Activated effector memory CD4-positive, alpha-beta T cell treated with anti-CD3 and anti-CD28 coated beads, Interleukin-2, amount 50 U/mL, for 16 hours (primary cell): ENCODE measurements at regions not wholly inside any gene's neighbourhood (a gene's known extent, or its start where the extent isn't known, plus 50 kb on each side); places are given as distances from the start of the nearest gene placed in this dataset.
"Not testable (repeated sequence)": the region's sequence is repeated elsewhere in the genome, so short reads cannot be mapped to it uniquely, and the experiment has no call there.

Experiments
- DNase-seq: peaks from one replicate; pipeline ENCODE4 v3.0.0-alpha.2; 2020

GRCh38 chr12:91640021-91640420 lies 457.4 kb upstream of the DCN start:
- no peak for DNase-seq

- DNase-seq = no peak
These were observed 456.7 kb upstream of the DCN start for GRCh38 chr12:91639327-91639726.

- DNase-seq = no peak
These were observed 455.4 kb upstream of the DCN start for GRCh38 chr12:91637789-91638624.

GRCh38 chr12:91636721-91637120 lies 454.1 kb upstream of the DCN start:
- no peak for DNase-seq

GRCh38 chr12:91634386-91634713 lies 451.7 kb upstream of the DCN start:
- DNase-seq = not testable (repeated sequence)

- no peak for DNase-seq
These were observed 451.2 kb upstream of the DCN start for GRCh38 chr12:91633734-91634357.

GRCh38 chr12:91633206-91633605 lies 450.6 kb upstream of the DCN start:
- DNase-seq = no peak

GRCh38 chr12:91632042-91632786 lies 449.6 kb upstream of the DCN start:
- DNase-seq = no peak

- DNase-seq = no peak
These were observed 448.1 kb upstream of the DCN start for GRCh38 chr12:91630596-91631293.

GRCh38 chr12:91630083-91630482 lies 447.5 kb upstream of the DCN start:
- no peak for DNase-seq

GRCh38 chr12:91629440-91629839 lies 446.8 kb upstream of the DCN start:
- DNase-seq = no peak

GRCh38 chr12:91628656-91629055 lies 446.0 kb upstream of the DCN start:
- DNase-seq = no peak

GRCh38 chr12:91627225-91627624 lies 444.6 kb upstream of the DCN start:
- no peak for DNase-seq

- no peak for DNase-seq
These were observed 440.4 kb upstream of the DCN start for GRCh38 chr12:91622981-91623380.

- DNase-seq = no peak
These were observed 439.4 kb upstream of the DCN start for GRCh38 chr12:91622037-91622436.

- no peak for DNase-seq
These were observed 438.4 kb upstream of the DCN start for GRCh38 chr12:91620992-91621391.

GRCh38 chr12:91620422-91620821 lies 437.8 kb upstream of the DCN start:
- DNase-seq = no peak

GRCh38 chr12:91618281-91618680 lies 435.7 kb upstream of the DCN start:
- DNase-seq = no peak

GRCh38 chr12:91617818-91618217 lies 435.2 kb upstream of the DCN start:
- DNase-seq = no peak

- DNase-seq = no peak
These were observed 433.8 kb upstream of the DCN start for GRCh38 chr12:91616416-91616815.

- no peak for DNase-seq
These were observed 430.7 kb upstream of the DCN start for GRCh38 chr12:91613223-91613779.

- no peak for DNase-seq
These were observed 427.9 kb upstream of the DCN start for GRCh38 chr12:91610561-91610960.

- DNase-seq = no peak
These were observed 426.7 kb upstream of the DCN start for GRCh38 chr12:91609283-91609682.
